ENCODE measurements at regions not wholly inside any gene's neighbourhood (a gene's known extent, or its start where the extent isn't known, plus 50 kb on each side); places are given as distances from the start of the nearest gene placed in this dataset.

DNA sequence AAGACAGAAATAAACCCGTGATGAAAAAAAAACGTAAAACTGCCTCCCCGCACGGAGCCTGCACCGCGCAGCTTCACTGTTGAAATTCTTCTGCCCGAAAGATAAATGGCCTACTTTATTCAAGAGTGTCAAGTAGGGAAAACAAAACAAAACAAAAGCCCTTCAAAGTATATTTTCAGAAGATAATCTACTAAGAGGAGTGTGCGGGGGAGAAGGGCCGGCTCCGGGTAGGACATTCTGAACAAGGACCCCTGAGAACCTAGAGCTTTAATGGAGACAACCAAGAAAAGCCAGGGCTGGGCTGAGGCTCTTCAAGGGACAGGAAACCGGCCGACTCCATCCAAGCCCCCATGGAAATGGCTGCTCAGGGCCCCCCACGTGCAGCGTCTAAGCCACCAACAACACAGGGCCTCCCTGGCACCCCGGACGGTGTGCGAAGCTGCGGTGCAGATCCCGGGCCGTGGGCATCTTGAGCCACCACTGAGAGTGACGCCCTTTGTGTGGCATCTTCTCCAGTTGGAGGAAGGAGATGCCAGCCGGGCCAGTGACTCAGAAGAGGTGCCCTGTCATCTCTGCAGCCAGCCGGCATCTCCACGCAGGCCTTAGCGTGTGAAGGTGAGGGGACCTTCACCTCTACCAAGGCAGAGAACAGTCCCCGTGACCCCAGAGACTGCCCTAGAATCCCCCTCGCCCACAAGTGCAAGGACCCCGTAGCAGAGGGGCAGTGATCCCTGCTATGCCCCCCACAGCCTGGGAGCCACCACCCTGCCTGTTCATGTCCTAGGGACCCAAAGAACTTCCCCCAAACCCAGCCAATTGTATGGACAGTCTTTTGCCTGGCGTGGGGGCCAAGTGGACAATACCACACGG is 250.8 kb downstream of the C16orf95 start:
- Histone ChIP-seq H3K36me3 (replicated peaks; ENCODE audit: insufficient read depth, low read depth) (no peaks in the 10 kb centered on the region), H3K4me2 (no peak overlapping the region), H3K27me3 (peaks cover 21% of the 10 kb centered on the region)

DNA sequence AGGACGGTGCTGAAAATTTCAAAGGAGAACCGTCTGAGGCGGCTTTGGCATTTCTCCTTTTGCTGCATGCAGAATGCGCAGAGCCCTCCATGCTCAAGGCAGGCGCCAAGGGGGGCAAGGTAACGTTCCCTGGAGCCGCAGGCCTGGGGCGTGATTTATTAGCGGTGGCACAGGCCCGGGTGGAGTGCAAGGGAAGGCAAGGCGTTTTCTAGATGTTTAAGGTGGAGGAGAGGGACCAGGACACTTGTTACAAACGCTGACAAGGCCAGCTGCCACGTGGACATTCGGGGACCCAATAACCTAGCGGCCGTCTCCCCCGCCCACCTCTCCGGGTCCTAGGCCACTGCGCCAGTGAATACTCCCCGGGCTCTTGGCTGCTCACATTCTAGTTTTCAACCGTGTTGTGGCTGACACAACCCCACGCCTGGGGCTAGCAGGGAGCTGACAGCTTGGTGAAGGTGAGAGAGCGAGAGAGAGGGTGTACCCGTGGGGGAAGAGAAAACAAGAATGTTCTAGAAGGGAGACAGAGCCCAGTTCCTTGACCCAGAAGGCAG is 250.1 kb downstream of the C16orf95 start:
- Histone ChIP-seq H3K27me3 (peaks cover 21% of the 10 kb centered on the region), H4K20me1 (ENCODE audit: insufficient read depth, poor library complexity, severe bottlenecking) (no peaks in the 10 kb centered on the region), H3K4me1 (ENCODE audit: insufficient read depth) (no peaks in the 10 kb centered on the region), H3K27ac (no peak overlapping the region), H3K36me3 (replicated peaks; ENCODE audit: insufficient read depth, low read depth) (no peaks in the 10 kb centered on the region), H3K9me3 (ENCODE audit: low read depth) (no peaks in the 10 kb centered on the region), H3K4me2 (no peak overlapping the region), H3K9me2 (replicated peaks; ENCODE audit: insufficient read depth) (no peaks in the 10 kb centered on the region), H2AFZ (no peak overlapping the region), H3K4me3 (no peak overlapping the region), H3K79me2 (no peaks in the 10 kb centered on the region)
- TF ChIP-seq, protein P1, sequence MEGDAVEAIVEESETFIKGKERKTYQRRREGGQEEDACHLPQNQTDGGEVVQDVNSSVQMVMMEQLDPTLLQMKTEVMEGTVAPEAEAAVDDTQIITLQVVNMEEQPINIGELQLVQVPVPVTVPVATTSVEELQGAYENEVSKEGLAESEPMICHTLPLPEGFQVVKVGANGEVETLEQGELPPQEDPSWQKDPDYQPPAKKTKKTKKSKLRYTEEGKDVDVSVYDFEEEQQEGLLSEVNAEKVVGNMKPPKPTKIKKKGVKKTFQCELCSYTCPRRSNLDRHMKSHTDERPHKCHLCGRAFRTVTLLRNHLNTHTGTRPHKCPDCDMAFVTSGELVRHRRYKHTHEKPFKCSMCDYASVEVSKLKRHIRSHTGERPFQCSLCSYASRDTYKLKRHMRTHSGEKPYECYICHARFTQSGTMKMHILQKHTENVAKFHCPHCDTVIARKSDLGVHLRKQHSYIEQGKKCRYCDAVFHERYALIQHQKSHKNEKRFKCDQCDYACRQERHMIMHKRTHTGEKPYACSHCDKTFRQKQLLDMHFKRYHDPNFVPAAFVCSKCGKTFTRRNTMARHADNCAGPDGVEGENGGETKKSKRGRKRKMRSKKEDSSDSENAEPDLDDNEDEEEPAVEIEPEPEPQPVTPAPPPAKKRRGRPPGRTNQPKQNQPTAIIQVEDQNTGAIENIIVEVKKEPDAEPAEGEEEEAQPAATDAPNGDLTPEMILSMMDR (IDR thresholded peaks at IDR 0.05; ENCODE audit: poor library complexity) = no peak
- TF ChIP-seq EZH2phosphoT487 (IDR thresholded peaks at IDR 0.05; ENCODE audit: low read depth, severe bottlenecking, unreplicated experiment) (no peak), EZH2 (IDR thresholded peaks at IDR 0.05; ENCODE audit: borderline replicate concordance) (no peak)
- WGBS (ENCODE audit: low lambda C conversion rate, missing lambda C conversion rate) = 90% methylated on average over 24 of the region's 24 CpGs
- DNase-seq (ENCODE audit: low spot score) = no peak

More for the DNA sequence above, 250.8 kb downstream of the C16orf95 start:
- Histone ChIP-seq H3K4me3 (no peak overlapping the region), H3K4me1 (ENCODE audit: insufficient read depth) (no peaks in the 10 kb centered on the region), H3K79me2 (no peaks in the 10 kb centered on the region), H3K9me3 (ENCODE audit: low read depth) (no peaks in the 10 kb centered on the region), H3K27ac (no peak overlapping the region), H2AFZ (no peak overlapping the region), H3K9me2 (replicated peaks; ENCODE audit: insufficient read depth) (no peaks in the 10 kb centered on the region), H4K20me1 (ENCODE audit: insufficient read depth, poor library complexity, severe bottlenecking) (no peaks in the 10 kb centered on the region)
- DNase-seq (ENCODE audit: low spot score) = no peak
- WGBS (ENCODE audit: low lambda C conversion rate, missing lambda C conversion rate) = 94% methylated on average over 29 of the region's 30 CpGs
- TF ChIP-seq EZH2phosphoT487 (IDR thresholded peaks at IDR 0.05; ENCODE audit: low read depth, severe bottlenecking, unreplicated experiment) (no peak), EZH2 (IDR thresholded peaks at IDR 0.05; ENCODE audit: borderline replicate concordance) (no peak)
- TF ChIP-seq, protein P1 (IDR thresholded peaks at IDR 0.05; ENCODE audit: poor library complexity) = no peak

DNA sequence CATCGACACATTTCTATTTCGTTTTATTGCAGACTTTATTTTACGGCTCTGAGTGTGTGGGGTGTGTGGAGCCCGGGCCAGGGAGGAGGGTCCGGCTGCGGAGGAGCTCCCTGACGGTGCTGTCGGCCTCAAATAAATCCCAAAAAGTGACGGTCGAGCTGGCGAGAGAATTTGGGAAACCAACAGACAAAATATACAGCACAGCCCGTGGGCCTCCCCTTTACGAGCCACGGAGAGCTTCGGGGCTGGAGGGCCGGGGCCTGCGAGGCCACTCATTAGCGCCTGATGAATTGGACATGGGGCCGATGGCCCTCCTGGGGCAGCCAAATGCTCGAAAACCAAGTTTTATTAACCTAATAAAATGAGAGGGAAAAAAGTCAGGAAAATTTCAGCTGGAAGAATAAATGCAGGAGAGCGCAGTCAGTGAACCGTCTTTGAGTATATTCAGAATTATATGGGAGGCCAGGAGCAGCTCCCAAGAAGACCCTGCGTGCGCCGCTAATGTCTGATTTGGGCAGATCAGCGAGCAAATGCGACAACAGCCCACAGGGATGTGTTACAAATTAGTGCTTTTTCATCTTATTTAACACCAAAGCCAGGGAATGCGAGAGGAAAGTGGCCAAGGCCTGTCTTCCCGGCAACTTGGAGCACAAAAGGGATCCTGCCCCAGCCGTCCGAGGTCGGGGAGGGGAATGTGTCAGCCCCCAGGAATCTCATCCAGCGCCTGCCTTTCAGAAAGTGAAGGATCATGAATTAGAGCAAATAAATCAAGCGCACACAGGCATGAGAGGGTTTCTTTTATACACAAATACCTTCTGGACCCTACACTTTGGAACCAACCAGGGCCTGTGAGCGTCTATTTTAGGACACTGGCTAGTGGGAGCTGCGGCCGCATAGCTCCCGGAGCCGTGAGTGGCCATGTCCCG is 249.1 kb downstream of the C16orf95 start:
- no peaks in the 10 kb centered on the region for H3K4me1 ChIP-seq (ENCODE audit: insufficient read depth)
- no peaks in the 10 kb centered on the region for H3K79me2 ChIP-seq
- no peaks in the 10 kb centered on the region for H4K20me1 ChIP-seq (ENCODE audit: insufficient read depth, poor library complexity, severe bottlenecking)
- 77% methylated on average over 40 of the region's 40 CpGs for WGBS (ENCODE audit: low lambda C conversion rate, missing lambda C conversion rate)
- H3K4me2 ChIP-seq = no peak overlapping the region
- H3K36me3 ChIP-seq (replicated peaks; ENCODE audit: insufficient read depth, low read depth) = no peaks in the 10 kb centered on the region
- TF ChIP-seq, protein P1 (IDR thresholded peaks at IDR 0.05; ENCODE audit: poor library complexity) = no peak
- no peak for TF ChIP-seq EZH2phosphoT487 (IDR thresholded peaks at IDR 0.05; ENCODE audit: low read depth, severe bottlenecking, unreplicated experiment)
- H3K9me3 ChIP-seq (ENCODE audit: low read depth) = no peaks in the 10 kb centered on the region
- H3K4me3 ChIP-seq = no peak overlapping the region
- no peaks in the 10 kb centered on the region for H3K9me2 ChIP-seq (replicated peaks; ENCODE audit: insufficient read depth)
- H2AFZ ChIP-seq = no peak overlapping the region
- DNase-seq (ENCODE audit: low spot score) = no peak
- H3K27ac ChIP-seq = no peak overlapping the region
- peaks cover 21% of the 10 kb centered on the region for H3K27me3 ChIP-seq

Measured in hepatocyte (in vitro differentiated cells).